ENCODE measurements at regions not wholly inside any gene's neighbourhood (a gene's known extent, or its start where the extent isn't known, plus 50 kb on each side); places are given as distances from the start of the nearest gene placed in this dataset.
"Not testable (repeated sequence)": the region's sequence is repeated elsewhere in the genome, so short reads cannot be mapped to it uniquely, and the experiment has no call there.

GRCh38 chr4:130008461-130008860 lies 912.5 kb downstream of the C4orf33 start:
- no peak for DNase-seq (ENCODE audit: low read depth)

- not testable (repeated sequence) for DNase-seq (ENCODE audit: low read depth)
Observed at GRCh38 chr4:130012806-130013205, 916.9 kb downstream of the C4orf33 start.

- no peak for DNase-seq (ENCODE audit: low read depth)
Observed at GRCh38 chr4:130021706-130022105, 925.8 kb downstream of the C4orf33 start.

GRCh38 chr4:130023088-130023487 lies 927.1 kb downstream of the C4orf33 start:
- no peak for DNase-seq (ENCODE audit: low read depth)

GRCh38 chr4:130025701-130026100 lies 929.7 kb downstream of the C4orf33 start:
- DNase-seq (ENCODE audit: low read depth) = no peak

GRCh38 chr4:130026185-130026584 lies 930.2 kb downstream of the C4orf33 start:
- DNase-seq (ENCODE audit: low read depth) = no peak

- no peak for DNase-seq (ENCODE audit: low read depth)
Observed at GRCh38 chr4:130027973-130028372, 932.0 kb downstream of the C4orf33 start.

- DNase-seq (ENCODE audit: low read depth) = no peak
Observed at GRCh38 chr4:130028552-130028951, 932.6 kb downstream of the C4orf33 start.

GRCh38 chr4:130029442-130029841 lies 933.5 kb downstream of the C4orf33 start:
- DNase-seq (ENCODE audit: low read depth) = no peak

GRCh38 chr4:130031858-130032257 lies 935.9 kb downstream of the C4orf33 start:
- no peak for DNase-seq (ENCODE audit: low read depth)

GRCh38 chr4:130033657-130034056 lies 937.7 kb downstream of the C4orf33 start:
- DNase-seq (ENCODE audit: low read depth) = not testable (repeated sequence)

GRCh38 chr4:130034876-130035275 lies 938.9 kb downstream of the C4orf33 start:
- DNase-seq (ENCODE audit: low read depth) = no peak

- no peak for DNase-seq (ENCODE audit: low read depth)
Observed at GRCh38 chr4:130035391-130035790, 939.4 kb downstream of the C4orf33 start.

- DNase-seq (ENCODE audit: low read depth) = not testable (repeated sequence)
Observed at GRCh38 chr4:130037866-130038265, 941.9 kb downstream of the C4orf33 start.

- not testable (repeated sequence) for DNase-seq (ENCODE audit: low read depth)
Observed at GRCh38 chr4:130038540-130038939, 942.6 kb downstream of the C4orf33 start.

- no peak for DNase-seq (ENCODE audit: low read depth)
Observed at GRCh38 chr4:130043732-130044160, 947.8 kb downstream of the C4orf33 start.

- DNase-seq (ENCODE audit: low read depth) = no peak
Observed at GRCh38 chr4:130044788-130045531, 949.0 kb downstream of the C4orf33 start.

GRCh38 chr4:130053723-130054122 lies 957.8 kb downstream of the C4orf33 start:
- no peak for DNase-seq (ENCODE audit: low read depth)

GRCh38 chr4:130054908-130055307 lies 959.0 kb downstream of the C4orf33 start:
- DNase-seq (ENCODE audit: low read depth) = no peak

GRCh38 chr4:130056286-130056685 lies 960.3 kb downstream of the C4orf33 start:
- DNase-seq (ENCODE audit: low read depth) = no peak

- no peak for DNase-seq (ENCODE audit: low read depth)
Observed at GRCh38 chr4:130064471-130064870, 968.5 kb downstream of the C4orf33 start.

GRCh38 chr4:130067419-130067818 lies 971.5 kb downstream of the C4orf33 start:
- no peak for DNase-seq (ENCODE audit: low read depth)

- DNase-seq (ENCODE audit: low read depth) = no peak
Observed at GRCh38 chr4:130068072-130068471, 972.1 kb downstream of the C4orf33 start.

- no peak for DNase-seq (ENCODE audit: low read depth)
Observed at GRCh38 chr4:130071746-130072145, 975.8 kb downstream of the C4orf33 start.

Measured in activated T-cell treated with anti-CD3 and anti-CD28 coated beads for 1 hour (primary cell).